ENCODE measurements at regions not wholly inside any gene's neighbourhood (a gene's known extent, or its start where the extent isn't known, plus 50 kb on each side); places are given as distances from the start of the nearest gene placed in this dataset.

GRCh38 chr1:198890214-198890930 lies 251.5 kb downstream of the PTPRC start:
- TF ChIP-seq SIN3A (IDR thresholded peaks at IDR 0.05; ENCODE audit: borderline replicate concordance, insufficient read depth, low read depth, low read length): no peak
- TF ChIP-seq, protein P1, sequence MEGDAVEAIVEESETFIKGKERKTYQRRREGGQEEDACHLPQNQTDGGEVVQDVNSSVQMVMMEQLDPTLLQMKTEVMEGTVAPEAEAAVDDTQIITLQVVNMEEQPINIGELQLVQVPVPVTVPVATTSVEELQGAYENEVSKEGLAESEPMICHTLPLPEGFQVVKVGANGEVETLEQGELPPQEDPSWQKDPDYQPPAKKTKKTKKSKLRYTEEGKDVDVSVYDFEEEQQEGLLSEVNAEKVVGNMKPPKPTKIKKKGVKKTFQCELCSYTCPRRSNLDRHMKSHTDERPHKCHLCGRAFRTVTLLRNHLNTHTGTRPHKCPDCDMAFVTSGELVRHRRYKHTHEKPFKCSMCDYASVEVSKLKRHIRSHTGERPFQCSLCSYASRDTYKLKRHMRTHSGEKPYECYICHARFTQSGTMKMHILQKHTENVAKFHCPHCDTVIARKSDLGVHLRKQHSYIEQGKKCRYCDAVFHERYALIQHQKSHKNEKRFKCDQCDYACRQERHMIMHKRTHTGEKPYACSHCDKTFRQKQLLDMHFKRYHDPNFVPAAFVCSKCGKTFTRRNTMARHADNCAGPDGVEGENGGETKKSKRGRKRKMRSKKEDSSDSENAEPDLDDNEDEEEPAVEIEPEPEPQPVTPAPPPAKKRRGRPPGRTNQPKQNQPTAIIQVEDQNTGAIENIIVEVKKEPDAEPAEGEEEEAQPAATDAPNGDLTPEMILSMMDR (IDR thresholded peaks at IDR 0.05): no peak
